Activated naive CD4-positive, alpha-beta T cell treated with anti-CD3 and anti-CD28 coated beads, Interleukin-2, amount 50 U/mL, for 24 hours (primary cell): ENCODE measurements at regions not wholly inside any gene's neighbourhood (a gene's known extent, or its start where the extent isn't known, plus 50 kb on each side); places are given as distances from the start of the nearest gene placed in this dataset.

Experiments
- H3K27ac Mint-ChIP-seq: one replicate; pipeline ENCODE4 v1.8.0; 2021; ENCODE audit warnings: mild to moderate bottlenecking, mixed read lengths
- H3K27me3 Mint-ChIP-seq: one replicate; pipeline ENCODE4 v1.8.0; 2021; ENCODE audit warnings: mixed read lengths
- H3K36me3 Mint-ChIP-seq: one replicate; pipeline ENCODE4 v1.8.0; 2021; ENCODE audit warnings: mixed read lengths
- H3K4me1 Mint-ChIP-seq: one replicate; pipeline ENCODE4 v1.8.0; 2021; ENCODE audit warnings: mixed read lengths
- H3K4me3 Mint-ChIP-seq: one replicate; pipeline ENCODE4 v1.8.0; 2021; ENCODE audit warnings: mild to moderate bottlenecking, mixed read lengths
- H3K9me3 Mint-ChIP-seq: one replicate; pipeline ENCODE4 v1.8.0; 2021; ENCODE audit warnings: mixed read lengths

- peaks cover 18% of the 10 kb centered on the region for H3K4me1 Mint-ChIP-seq
- no peaks in the 10 kb centered on the region for H3K9me3 Mint-ChIP-seq
- no peaks in the 10 kb centered on the region for H3K27me3 Mint-ChIP-seq
- peaks cover 2% of the 10 kb centered on the region for H3K36me3 Mint-ChIP-seq
- H3K27ac Mint-ChIP-seq: no peak overlapping the region
- H3K4me3 Mint-ChIP-seq: no peak overlapping the region
Measured at GRCh38 chr9:95733741-95734666, 141.5 kb upstream of the ERCC6L2 start.

GRCh38 chr9:95732802-95733688, 142.4 kb upstream of the ERCC6L2 start:
- Mint-ChIP-seq H3K27ac (no peak overlapping the region), H3K4me1 (peaks cover 18% of the 10 kb centered on the region), H3K36me3 (peaks cover 2% of the 10 kb centered on the region), H3K27me3 (no peaks in the 10 kb centered on the region), H3K9me3 (no peaks in the 10 kb centered on the region), H3K4me3 (no peak overlapping the region)

GRCh38 chr9:95731876-95732275, 143.6 kb upstream of the ERCC6L2 start:
- Mint-ChIP-seq H3K9me3 (no peaks in the 10 kb centered on the region), H3K27ac (no peak overlapping the region)

GRCh38 chr9:95729669-95730368, 145.7 kb upstream of the ERCC6L2 start:
- Mint-ChIP-seq H3K4me3 (no peak overlapping the region), H3K27me3 (no peaks in the 10 kb centered on the region), H3K4me1 (peaks cover 27% of the 10 kb centered on the region)

More at GRCh38 chr9:95731876-95732275, 143.6 kb upstream of the ERCC6L2 start:
- Mint-ChIP-seq H3K27me3 (no peaks in the 10 kb centered on the region), H3K4me3 (no peak overlapping the region), H3K4me1 (peaks cover 24% of the 10 kb centered on the region), H3K36me3 (peaks cover 2% of the 10 kb centered on the region)

GRCh38 chr9:95729046-95729445, 146.4 kb upstream of the ERCC6L2 start:
- no peaks in the 10 kb centered on the region for H3K9me3 Mint-ChIP-seq
- peaks cover 27% of the 10 kb centered on the region for H3K4me1 Mint-ChIP-seq
- H3K36me3 Mint-ChIP-seq: peaks cover 4% of the 10 kb centered on the region
- H3K27me3 Mint-ChIP-seq: no peaks in the 10 kb centered on the region
- H3K4me3 Mint-ChIP-seq: no peak overlapping the region
- H3K27ac Mint-ChIP-seq: no peak overlapping the region

More at GRCh38 chr9:95729669-95730368, 145.7 kb upstream of the ERCC6L2 start:
- no peaks in the 10 kb centered on the region for H3K9me3 Mint-ChIP-seq
- no peak overlapping the region for H3K27ac Mint-ChIP-seq
- H3K36me3 Mint-ChIP-seq: peaks cover 4% of the 10 kb centered on the region

- H3K9me3 Mint-ChIP-seq: no peaks in the 10 kb centered on the region
- peaks cover 35% of the 10 kb centered on the region for H3K4me1 Mint-ChIP-seq
- no peaks in the 10 kb centered on the region for H3K27me3 Mint-ChIP-seq
- H3K4me3 Mint-ChIP-seq: no peak overlapping the region
- H3K27ac Mint-ChIP-seq: peak overlapping the region; percentile 25
- peaks cover 4% of the 10 kb centered on the region for H3K36me3 Mint-ChIP-seq
Measured at GRCh38 chr9:95727947-95728520, 147.5 kb upstream of the ERCC6L2 start.

- H3K9me3 Mint-ChIP-seq: no peaks in the 10 kb centered on the region
- peaks cover 46% of the 10 kb centered on the region for H3K4me1 Mint-ChIP-seq
- H3K4me3 Mint-ChIP-seq: no peak overlapping the region
- H3K27me3 Mint-ChIP-seq: no peaks in the 10 kb centered on the region
- H3K36me3 Mint-ChIP-seq: peaks cover 4% of the 10 kb centered on the region
- H3K27ac Mint-ChIP-seq: no peak overlapping the region
Measured at GRCh38 chr9:95726756-95727155, 148.7 kb upstream of the ERCC6L2 start.

- H3K9me3 Mint-ChIP-seq: no peaks in the 10 kb centered on the region
- peak overlapping the region; percentile 57 for H3K4me3 Mint-ChIP-seq
- H3K4me1 Mint-ChIP-seq: peaks cover 46% of the 10 kb centered on the region
- peaks cover 2% of the 10 kb centered on the region for H3K36me3 Mint-ChIP-seq
- H3K27ac Mint-ChIP-seq: peak overlapping the region; percentile 85
- H3K27me3 Mint-ChIP-seq: no peaks in the 10 kb centered on the region
Measured at GRCh38 chr9:95725045-95725444, 150.4 kb upstream of the ERCC6L2 start.

GRCh38 chr9:95724253-95724991, 151.1 kb upstream of the ERCC6L2 start:
- Mint-ChIP-seq H3K9me3 (no peaks in the 10 kb centered on the region), H3K27me3 (no peaks in the 10 kb centered on the region), H3K27ac (peak overlapping the region; percentile 85), H3K36me3 (peaks cover 2% of the 10 kb centered on the region), H3K4me3 (peak overlapping the region; percentile 57), H3K4me1 (peaks cover 46% of the 10 kb centered on the region)

- H3K9me3 Mint-ChIP-seq: peaks cover 5% of the 10 kb centered on the region
- H3K27ac Mint-ChIP-seq: no peak overlapping the region
- H3K36me3 Mint-ChIP-seq: peaks cover 5% of the 10 kb centered on the region
- peaks cover 42% of the 10 kb centered on the region for H3K4me1 Mint-ChIP-seq
- H3K27me3 Mint-ChIP-seq: no peaks in the 10 kb centered on the region
- H3K4me3 Mint-ChIP-seq: no peak overlapping the region
Measured at GRCh38 chr9:95722141-95722540, 153.3 kb upstream of the ERCC6L2 start.

- Mint-ChIP-seq H3K36me3 (peaks cover 5% of the 10 kb centered on the region), H3K27ac (no peak overlapping the region)
Measured at GRCh38 chr9:95721061-95721531, 154.4 kb upstream of the ERCC6L2 start.

GRCh38 chr9:95720496-95720895, 155.0 kb upstream of the ERCC6L2 start:
- Mint-ChIP-seq H3K36me3 (peaks cover 7% of the 10 kb centered on the region), H3K4me1 (peaks cover 34% of the 10 kb centered on the region), H3K9me3 (peaks cover 13% of the 10 kb centered on the region), H3K27me3 (no peaks in the 10 kb centered on the region), H3K27ac (no peak overlapping the region), H3K4me3 (no peak overlapping the region)

More at GRCh38 chr9:95721061-95721531, 154.4 kb upstream of the ERCC6L2 start:
- H3K4me3 Mint-ChIP-seq: no peak overlapping the region
- no peaks in the 10 kb centered on the region for H3K27me3 Mint-ChIP-seq
- peaks cover 40% of the 10 kb centered on the region for H3K4me1 Mint-ChIP-seq
- H3K9me3 Mint-ChIP-seq: peaks cover 7% of the 10 kb centered on the region

- no peaks in the 10 kb centered on the region for H3K27me3 Mint-ChIP-seq
- no peak overlapping the region for H3K4me3 Mint-ChIP-seq
- H3K27ac Mint-ChIP-seq: no peak overlapping the region
- peaks cover 23% of the 10 kb centered on the region for H3K4me1 Mint-ChIP-seq
- H3K9me3 Mint-ChIP-seq: peaks cover 17% of the 10 kb centered on the region
- H3K36me3 Mint-ChIP-seq: peaks cover 7% of the 10 kb centered on the region
Measured at GRCh38 chr9:95719354-95719753, 156.1 kb upstream of the ERCC6L2 start.

GRCh38 chr9:95718263-95718662, 157.2 kb upstream of the ERCC6L2 start:
- H3K27me3 Mint-ChIP-seq: no peaks in the 10 kb centered on the region
- H3K36me3 Mint-ChIP-seq: peaks cover 7% of the 10 kb centered on the region
- peaks cover 12% of the 10 kb centered on the region for H3K4me1 Mint-ChIP-seq
- no peak overlapping the region for H3K4me3 Mint-ChIP-seq
- peak overlapping the region; percentile 46 for H3K27ac Mint-ChIP-seq
- H3K9me3 Mint-ChIP-seq: peaks cover 17% of the 10 kb centered on the region
